Nephron progenitor cell (in vitro differentiated cells): ENCODE measurements at regions not wholly inside any gene's neighbourhood (a gene's known extent, or its start where the extent isn't known, plus 50 kb on each side); places are given as distances from the start of the nearest gene placed in this dataset.

ENCODE experiments used
- DNase-seq: peaks from one replicate; pipeline ENCODE4 v3.0.0; 2021
- H3K27ac Mint-ChIP-seq: 2 replicates; pipeline ENCODE4 v1.8.0; 2021; ENCODE audit warnings: mild to moderate bottlenecking, moderate library complexity, mixed read lengths
- H3K27me3 Mint-ChIP-seq: 2 replicates; pipeline ENCODE4 v1.8.0; 2021; ENCODE audit warnings: mild to moderate bottlenecking, low read depth, mixed read lengths; ENCODE audit not compliant: poor library complexity
- H3K36me3 Mint-ChIP-seq: 2 replicates; pipeline ENCODE4 v1.8.0; 2021; ENCODE audit warnings: low read depth, mixed read lengths
- H3K4me1 Mint-ChIP-seq: 2 replicates; pipeline ENCODE4 v1.8.0; 2021; ENCODE audit warnings: mixed read lengths
- H3K4me3 Mint-ChIP-seq: 2 replicates; pipeline ENCODE4 v1.8.0; 2021; ENCODE audit warnings: mild to moderate bottlenecking, moderate library complexity, mixed read lengths
- H3K9me3 Mint-ChIP-seq: 2 replicates; pipeline ENCODE4 v1.8.0; 2021; ENCODE audit warnings: mild to moderate bottlenecking, moderate library complexity, mixed read lengths
- TF ChIP-seq, protein P1 (sequence below): fragments of 200-600 bp; sonication (generic); IDR thresholded peaks from 2 replicates; pipeline ENCODE4 v1.5.0; 2021; ENCODE audit warnings: antibody characterized with exemption

- Mint-ChIP-seq H3K27me3 (peaks cover 48% of the 10 kb centered on the region), H3K27ac (no peak overlapping the region), H3K9me3 (peaks cover 3% of the 10 kb centered on the region), H3K36me3 (no peaks in the 10 kb centered on the region), H3K4me1 (peaks cover 23% of the 10 kb centered on the region), H3K4me3 (no peak overlapping the region)
- TF ChIP-seq, protein P1, sequence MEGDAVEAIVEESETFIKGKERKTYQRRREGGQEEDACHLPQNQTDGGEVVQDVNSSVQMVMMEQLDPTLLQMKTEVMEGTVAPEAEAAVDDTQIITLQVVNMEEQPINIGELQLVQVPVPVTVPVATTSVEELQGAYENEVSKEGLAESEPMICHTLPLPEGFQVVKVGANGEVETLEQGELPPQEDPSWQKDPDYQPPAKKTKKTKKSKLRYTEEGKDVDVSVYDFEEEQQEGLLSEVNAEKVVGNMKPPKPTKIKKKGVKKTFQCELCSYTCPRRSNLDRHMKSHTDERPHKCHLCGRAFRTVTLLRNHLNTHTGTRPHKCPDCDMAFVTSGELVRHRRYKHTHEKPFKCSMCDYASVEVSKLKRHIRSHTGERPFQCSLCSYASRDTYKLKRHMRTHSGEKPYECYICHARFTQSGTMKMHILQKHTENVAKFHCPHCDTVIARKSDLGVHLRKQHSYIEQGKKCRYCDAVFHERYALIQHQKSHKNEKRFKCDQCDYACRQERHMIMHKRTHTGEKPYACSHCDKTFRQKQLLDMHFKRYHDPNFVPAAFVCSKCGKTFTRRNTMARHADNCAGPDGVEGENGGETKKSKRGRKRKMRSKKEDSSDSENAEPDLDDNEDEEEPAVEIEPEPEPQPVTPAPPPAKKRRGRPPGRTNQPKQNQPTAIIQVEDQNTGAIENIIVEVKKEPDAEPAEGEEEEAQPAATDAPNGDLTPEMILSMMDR, result no peak
- DNase-seq, result no peak
Observed at GRCh38 chr22:49267996-49268395, 559.7 kb downstream of the BRD1 start.

- Mint-ChIP-seq H3K4me1 (peaks cover 23% of the 10 kb centered on the region), H3K9me3 (peaks cover 3% of the 10 kb centered on the region), H3K36me3 (no peaks in the 10 kb centered on the region), H3K4me3 (no peak overlapping the region), H3K27ac (no peak overlapping the region), H3K27me3 (peaks cover 39% of the 10 kb centered on the region)
- no peak for DNase-seq
- TF ChIP-seq, protein P1, result no peak
Observed at GRCh38 chr22:49266561-49267519, 560.8 kb downstream of the BRD1 start.

DNA sequence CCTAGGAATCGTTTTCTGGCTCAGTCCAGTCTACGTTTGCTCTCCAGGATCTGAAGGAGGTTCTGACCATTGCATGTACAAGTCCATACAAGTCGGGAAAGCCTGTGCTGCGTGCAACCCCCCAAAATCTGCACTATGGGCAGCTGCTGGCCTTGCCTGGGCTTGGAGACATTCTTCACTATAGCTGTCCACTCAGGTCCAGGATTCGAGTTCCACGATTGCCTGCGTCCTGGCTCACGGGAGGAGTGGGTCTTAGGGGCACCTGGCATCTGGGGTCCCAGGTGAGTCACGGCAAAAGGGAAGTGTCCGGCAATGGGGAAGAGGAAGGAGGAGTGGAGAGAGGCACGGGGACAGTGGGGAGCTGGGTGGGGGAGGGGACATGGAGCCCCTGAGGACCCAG lies 563.0 kb downstream of the BRD1 start:
- Mint-ChIP-seq H3K36me3 (no peaks in the 10 kb centered on the region), H3K4me1 (peaks cover 20% of the 10 kb centered on the region), H3K9me3 (no peaks in the 10 kb centered on the region), H3K27me3 (peaks cover 32% of the 10 kb centered on the region), H3K27ac (no peak overlapping the region), H3K4me3 (no peak overlapping the region)
- no peak for DNase-seq
- TF ChIP-seq, protein P1, result no peak

GRCh38 chr22:49263101-49263500 lies 564.6 kb downstream of the BRD1 start:
- no peak overlapping the region for H3K27ac Mint-ChIP-seq
- no peak overlapping the region for H3K4me3 Mint-ChIP-seq
- TF ChIP-seq, protein P1, result no peak
- peaks cover 9% of the 10 kb centered on the region for H3K4me1 Mint-ChIP-seq
- H3K36me3 Mint-ChIP-seq, result no peaks in the 10 kb centered on the region
- no peaks in the 10 kb centered on the region for H3K9me3 Mint-ChIP-seq
- no peak for DNase-seq
- H3K27me3 Mint-ChIP-seq, result peaks cover 24% of the 10 kb centered on the region

- Mint-ChIP-seq H3K27ac (no peak overlapping the region), H3K4me1 (peaks cover 1% of the 10 kb centered on the region), H3K4me3 (no peak overlapping the region), H3K36me3 (no peaks in the 10 kb centered on the region), H3K27me3 (peaks cover 19% of the 10 kb centered on the region), H3K9me3 (no peaks in the 10 kb centered on the region)
- TF ChIP-seq, protein P1, result no peak
- DNase-seq, result no peak
Observed at GRCh38 chr22:49262167-49262566, 565.5 kb downstream of the BRD1 start.

GRCh38 chr22:49261616-49262015 lies 566.1 kb downstream of the BRD1 start:
- H3K27me3 Mint-ChIP-seq, result peaks cover 19% of the 10 kb centered on the region
- no peaks in the 10 kb centered on the region for H3K4me1 Mint-ChIP-seq
- DNase-seq, result no peak
- H3K9me3 Mint-ChIP-seq, result no peaks in the 10 kb centered on the region
- no peaks in the 10 kb centered on the region for H3K36me3 Mint-ChIP-seq
- TF ChIP-seq, protein P1, result no peak
- no peak overlapping the region for H3K27ac Mint-ChIP-seq
- no peak overlapping the region for H3K4me3 Mint-ChIP-seq
